Left lung (tissue), 4 donors: ENCODE measurements at regions not wholly inside any gene's neighbourhood (a gene's known extent, or its start where the extent isn't known, plus 50 kb on each side); places are given as distances from the start of the nearest gene placed in this dataset.
A peak's percentile ranks its signal among the peaks of the same experiment; 100 is the strongest.
"Not testable (repeated sequence)": the region's sequence is repeated elsewhere in the genome, so short reads cannot be mapped to it uniquely, and the experiment has no call there.

ENCODE experiments used
- ATAC-seq: fragments of 200-7000 bp; cut with Tn5 transposase; one replicate; pipeline ENCODE4 v1.9.1; 2020; ENCODE audit warnings: moderate library complexity
- DNase-seq, 4 donors: peaks; one replicate each; pipeline ENCODE4 v3.0.0-alpha.2; 2013 to 2020
- H3K27ac ChIP-seq, 2 donors: fragments of 200-600 bp; sonication (generic) in 1 of 2; one replicate each; pipeline versions ENCODE4 v1.5.0 to v1.8.0; 2020 to 2021
- H3K27me3 ChIP-seq, 2 donors: fragments of 200-600 bp; sonication (generic) in 1 of 2; one replicate each; pipeline versions ENCODE4 v1.5.0 to v1.8.0; 2020 to 2021
- H3K36me3 ChIP-seq, 2 donors: fragments of 200-600 bp; sonication (generic) in 1 of 2; one replicate each; pipeline versions ENCODE4 v1.5.0 to v1.8.0; 2020 to 2021
- H3K4me1 ChIP-seq, 2 donors: fragments of 200-600 bp; one replicate each; pipeline ENCODE4 v1.8.0; 2021
- H3K4me3 ChIP-seq, 2 donors: fragments of 200-600 bp; sonication (generic) in 1 of 2; one replicate each; pipeline versions ENCODE4 v1.5.0 to v1.8.0; 2020 to 2021; ENCODE audit warnings: mild to moderate bottlenecking in 1 of 2
- H3K9me3 ChIP-seq, 2 donors: fragments of 200-600 bp; sonication (generic) in 1 of 2; one replicate each; pipeline versions ENCODE4 v1.5.0 to v1.8.0; 2020 to 2021
- intact Hi-C, 2 donors: fragments of 100-400 bp; cut with DNase I; formaldehyde crosslinking; loops; one replicate each; pipeline versions ENCODE4 v1.11.2 to v1.14.2; 2022
- TF ChIP-seq, protein P1 (sequence below), 2 donors: fragments of 200-600 bp; sonication (generic) in 1 of 2; IDR thresholded peaks; one replicate each; pipeline versions ENCODE4 v1.5.0 to v1.8.0; 2021; ENCODE audit warnings: antibody characterized with exemption in 2 of 2
- donor health status: DM: no; HTN: yes; CAD: no.
- donor health status: DM: no; HTN: no; CAD: no.

DNA sequence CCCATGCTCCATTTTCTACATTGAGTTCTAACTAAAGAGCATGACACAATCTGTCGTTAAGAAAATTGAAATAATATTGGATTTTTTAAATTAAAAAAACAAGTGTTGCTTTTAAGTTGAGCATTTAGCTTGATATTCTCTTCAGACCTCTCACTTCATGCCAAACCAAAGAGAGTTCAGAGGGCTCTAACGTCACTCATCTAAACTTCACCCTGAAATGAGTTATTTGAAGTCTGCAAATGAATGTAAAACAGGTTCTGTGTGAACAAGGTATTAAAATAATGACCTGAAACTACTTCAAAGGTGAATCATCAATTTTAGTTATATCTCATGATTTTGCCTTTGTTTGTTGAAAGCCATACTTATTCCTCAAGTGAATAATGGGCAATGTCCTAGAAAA lies 61.8 kb downstream of the MRPL57 start:
- no peak for DNase-seq
- H3K9me3 ChIP-seq, result no peaks in the 10 kb centered on the region
- intact Hi-C loops, result no loop called here
- TF ChIP-seq, protein P1, sequence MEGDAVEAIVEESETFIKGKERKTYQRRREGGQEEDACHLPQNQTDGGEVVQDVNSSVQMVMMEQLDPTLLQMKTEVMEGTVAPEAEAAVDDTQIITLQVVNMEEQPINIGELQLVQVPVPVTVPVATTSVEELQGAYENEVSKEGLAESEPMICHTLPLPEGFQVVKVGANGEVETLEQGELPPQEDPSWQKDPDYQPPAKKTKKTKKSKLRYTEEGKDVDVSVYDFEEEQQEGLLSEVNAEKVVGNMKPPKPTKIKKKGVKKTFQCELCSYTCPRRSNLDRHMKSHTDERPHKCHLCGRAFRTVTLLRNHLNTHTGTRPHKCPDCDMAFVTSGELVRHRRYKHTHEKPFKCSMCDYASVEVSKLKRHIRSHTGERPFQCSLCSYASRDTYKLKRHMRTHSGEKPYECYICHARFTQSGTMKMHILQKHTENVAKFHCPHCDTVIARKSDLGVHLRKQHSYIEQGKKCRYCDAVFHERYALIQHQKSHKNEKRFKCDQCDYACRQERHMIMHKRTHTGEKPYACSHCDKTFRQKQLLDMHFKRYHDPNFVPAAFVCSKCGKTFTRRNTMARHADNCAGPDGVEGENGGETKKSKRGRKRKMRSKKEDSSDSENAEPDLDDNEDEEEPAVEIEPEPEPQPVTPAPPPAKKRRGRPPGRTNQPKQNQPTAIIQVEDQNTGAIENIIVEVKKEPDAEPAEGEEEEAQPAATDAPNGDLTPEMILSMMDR (IDR thresholded peaks at IDR 0.05), result no peak
- H3K4me1 ChIP-seq, result no peaks in the 10 kb centered on the region
- H3K27me3 ChIP-seq, result no peaks in the 10 kb centered on the region
- no peaks in the 10 kb centered on the region for H3K36me3 ChIP-seq
- no peak overlapping the region for H3K4me3 ChIP-seq
- no peak overlapping the region for H3K27ac ChIP-seq
- ATAC-seq, result no peak

DNA sequence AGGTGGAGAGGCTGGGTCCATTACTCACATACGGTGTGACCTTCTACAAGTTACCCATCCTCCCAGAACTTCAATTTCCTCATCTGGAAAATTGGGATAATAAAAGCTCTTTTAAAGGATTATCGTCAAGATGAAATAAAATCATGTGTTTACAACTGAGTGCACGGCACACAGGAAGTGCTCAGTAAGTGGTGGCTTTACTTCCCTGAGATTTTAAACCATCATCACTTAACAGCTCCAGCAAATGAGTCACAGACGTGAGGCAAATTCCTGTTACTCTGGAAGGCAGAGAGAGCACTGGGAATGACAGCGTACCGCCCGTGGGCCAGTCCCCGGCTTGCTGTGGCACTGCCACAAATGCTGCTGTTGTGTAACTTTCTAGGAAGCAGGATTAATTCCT lies 64.1 kb downstream of the MRPL57 start:
- Histone ChIP-seq H3K9me3 (no peaks in the 10 kb centered on the region), H3K4me3 (no peak overlapping the region), H3K4me1 (no peaks in the 10 kb centered on the region), H3K27me3 (no peaks in the 10 kb centered on the region), H3K27ac (no peak overlapping the region), H3K36me3 (no peaks in the 10 kb centered on the region)
- ATAC-seq (peak; percentile 15), DNase-seq (no peak)
- TF ChIP-seq, protein P1 (IDR thresholded peaks at IDR 0.05), result no peak
- intact Hi-C loops, result no loop called here

DNA sequence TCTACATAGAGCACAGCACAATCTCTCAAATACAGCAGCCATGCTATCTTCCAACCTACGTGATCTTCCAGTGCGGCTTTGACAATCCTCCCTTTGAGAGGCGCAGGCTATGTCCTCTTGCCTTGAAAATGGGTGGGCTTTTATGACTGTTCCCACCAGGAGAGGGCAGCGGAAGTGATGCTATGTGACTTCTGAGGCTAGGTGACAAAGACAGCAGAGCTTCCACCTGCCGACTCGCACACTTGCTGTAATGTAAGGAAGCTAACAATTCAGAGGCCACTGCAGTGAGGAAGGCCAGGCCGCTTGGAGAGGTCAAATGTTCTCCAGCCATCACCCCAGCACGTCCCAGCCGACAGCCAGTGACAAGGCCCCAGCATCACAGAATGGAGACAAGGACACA lies 65.8 kb downstream of the MRPL57 start:
- DNase-seq, result no peak
- TF ChIP-seq, protein P1 (IDR thresholded peaks at IDR 0.05), result no peak
- Histone ChIP-seq H3K27ac (no peak overlapping the region), H3K27me3 (no peaks in the 10 kb centered on the region), H3K4me1 (no peaks in the 10 kb centered on the region), H3K4me3 (no peak overlapping the region), H3K9me3 (no peaks in the 10 kb centered on the region), H3K36me3 (no peaks in the 10 kb centered on the region)
- intact Hi-C loops, result no loop called here
- ATAC-seq, result no peak

DNA sequence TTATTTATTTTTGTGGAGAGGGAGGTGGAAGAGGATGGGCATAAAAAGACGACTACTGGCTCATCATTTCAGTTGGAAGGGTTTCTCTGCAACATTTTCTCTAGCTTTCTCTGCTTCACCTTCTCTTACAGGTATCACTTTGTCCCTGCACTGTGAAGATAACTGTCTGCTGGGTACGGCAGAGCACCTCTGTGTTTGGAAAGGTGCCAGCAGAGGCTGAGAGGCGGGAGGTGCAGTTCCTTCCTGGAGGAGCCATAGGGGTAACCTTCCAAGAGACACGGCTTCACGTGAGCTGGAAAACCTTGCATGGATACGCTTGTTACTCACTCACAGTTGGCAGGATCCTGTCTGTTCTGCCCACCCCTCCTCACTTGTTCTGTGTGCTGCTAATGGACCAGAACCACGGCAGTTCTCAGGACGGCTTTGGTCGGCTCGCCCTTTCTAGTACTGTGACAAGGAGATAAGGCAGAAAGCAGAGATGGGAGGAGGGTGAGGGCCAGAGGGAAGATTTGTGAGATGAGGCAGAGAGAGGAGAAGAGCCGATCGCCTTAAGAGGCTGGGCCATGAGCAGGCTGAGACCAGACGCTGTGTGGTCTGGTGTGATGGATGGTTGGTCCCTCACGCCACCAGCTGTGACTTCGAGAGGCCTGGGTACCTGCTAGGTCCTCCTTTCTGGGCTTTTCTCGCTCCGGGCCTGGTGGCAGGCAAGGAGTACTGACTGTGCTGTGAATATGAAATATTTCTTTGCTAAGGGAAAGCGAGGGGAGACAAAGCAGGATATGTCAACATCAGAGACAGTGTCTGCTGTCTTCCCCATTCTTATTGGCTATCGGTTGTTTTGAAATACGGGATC lies 66.8 kb downstream of the MRPL57 start:
- ATAC-seq (no peak), DNase-seq (no peak)
- no peaks in the 10 kb centered on the region for H3K27me3 ChIP-seq
- intact Hi-C loops, result no loop called here
- no peaks in the 10 kb centered on the region for H3K36me3 ChIP-seq
- no peaks in the 10 kb centered on the region for H3K9me3 ChIP-seq
- no peak overlapping the region for H3K27ac ChIP-seq
- TF ChIP-seq, protein P1 (IDR thresholded peaks at IDR 0.05), result no peak
- no peak overlapping the region for H3K4me3 ChIP-seq
- H3K4me1 ChIP-seq, result no peaks in the 10 kb centered on the region

DNA sequence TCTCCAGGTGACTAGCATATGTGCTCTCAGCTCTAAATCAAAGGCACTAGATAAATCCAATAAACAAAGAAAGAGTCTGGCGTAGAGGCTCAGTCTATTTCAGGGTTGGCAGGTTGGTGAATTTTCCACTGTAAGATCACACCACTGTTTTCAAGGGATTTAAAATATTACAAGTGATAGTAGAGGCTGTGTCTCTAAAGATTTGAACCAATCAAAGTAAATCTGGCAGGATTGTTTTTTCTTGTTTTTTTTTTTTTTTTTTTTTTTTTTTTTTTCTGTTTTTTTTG lies 67.4 kb downstream of the MRPL57 start:
- DNase-seq, H3K27ac ChIP-seq, H3K27me3 ChIP-seq, ATAC-seq, H3K36me3 ChIP-seq, H3K9me3 ChIP-seq, H3K4me1 ChIP-seq, intact Hi-C loops, H3K4me3 ChIP-seq: not testable (repeated sequence)
